DOHH2 (cell line): ENCODE measurements at regions not wholly inside any gene's neighbourhood (a gene's known extent, or its start where the extent isn't known, plus 50 kb on each side); places are given as distances from the start of the nearest gene placed in this dataset.

ENCODE experiments used
- H3F3A ChIP-seq: fragments of 200-600 bp; sonication (generic), shearing (Covaris generic); 2 replicates; pipeline ENCODE4 v1.6.0; 2016; ENCODE audit warnings: antibody characterized with exemption, mild to moderate bottlenecking; ENCODE audit not compliant: control insufficient read depth, insufficient read depth
- H3K27ac ChIP-seq: fragments of 200-600 bp; sonication (generic); 2 replicates; pipeline ENCODE4 v1.5.1; 2014; ENCODE audit warnings: low read depth, mild to moderate bottlenecking, low read length, moderate library complexity
- H3K27me3 ChIP-seq: fragments of 200-600 bp; sonication (generic); 2 replicates; pipeline ENCODE4 v1.6.1; 2014; ENCODE audit warnings: mild to moderate bottlenecking, low read length, mixed read lengths; ENCODE audit not compliant: control insufficient read depth
- H3K36me3 ChIP-seq: fragments of 200-600 bp; sonication (generic); 2 replicates; pipeline ENCODE4 v1.6.1; 2014; ENCODE audit warnings: mild to moderate bottlenecking, low read length, moderate library complexity, mixed read lengths; ENCODE audit not compliant: control insufficient read depth
- H3K4me1 ChIP-seq: fragments of 200-600 bp; sonication (generic); 2 replicates; pipeline ENCODE4 v1.6.1; 2014; ENCODE audit warnings: mild to moderate bottlenecking, low read length, mixed read lengths; ENCODE audit not compliant: control insufficient read depth
- H3K4me2 ChIP-seq: fragments of 200-600 bp; sonication (generic); 2 replicates; pipeline ENCODE4 v1.6.0; 2014; ENCODE audit warnings: mild to moderate bottlenecking, low read length, moderate library complexity
- H3K4me3 ChIP-seq: fragments of 200-600 bp; sonication (generic); 2 replicates; pipeline ENCODE4 v1.5.1; 2014; ENCODE audit warnings: mild to moderate bottlenecking, low read length, mixed read lengths
- H3K79me2 ChIP-seq: fragments of 200-600 bp; sonication (generic); 2 replicates; pipeline ENCODE4 v1.6.1; 2014; ENCODE audit warnings: mild to moderate bottlenecking, low read length, mixed read lengths; ENCODE audit not compliant: control insufficient read depth
- H3K9me2 ChIP-seq: fragments of 200-600 bp; sonication (generic); replicated peaks from 2 replicates; pipeline ENCODE4 v1.6.1; 2014; ENCODE audit warnings: mild to moderate bottlenecking, low read length, mixed read lengths; ENCODE audit not compliant: control insufficient read depth
- H3K9me3 ChIP-seq: fragments of 200-600 bp; sonication (generic); 2 replicates; pipeline ENCODE4 v1.6.1; 2014; ENCODE audit warnings: antibody characterized with exemption, low read length, mixed read lengths; ENCODE audit not compliant: control insufficient read depth, insufficient read depth
- H4K20me1 ChIP-seq: fragments of 200-600 bp; sonication (generic); 2 replicates; pipeline ENCODE4 v1.6.0; 2014; ENCODE audit warnings: low read depth, mild to moderate bottlenecking, antibody characterized with exemption, low read length, moderate library complexity; ENCODE audit not compliant: control insufficient read depth, insufficient read depth
- EZH2phosphoT487 ChIP-seq: fragments of 200-600 bp; sonication (generic); IDR thresholded peaks from 2 replicates; pipeline ENCODE4 v1.6.1; 2017; ENCODE audit warnings: borderline replicate concordance, mild to moderate bottlenecking, antibody characterized with exemption, low read length, moderate library complexity, mixed read lengths
- TF ChIP-seq, protein P1 (sequence below): fragments of 200-600 bp; sonication (generic); IDR thresholded peaks from one replicate; pipeline ENCODE4 v1.5.1; 2014; ENCODE audit warnings: antibody characterized with exemption, mild to moderate bottlenecking, low read depth, low read length; ENCODE audit not compliant: poor library complexity, severe bottlenecking

DNA sequence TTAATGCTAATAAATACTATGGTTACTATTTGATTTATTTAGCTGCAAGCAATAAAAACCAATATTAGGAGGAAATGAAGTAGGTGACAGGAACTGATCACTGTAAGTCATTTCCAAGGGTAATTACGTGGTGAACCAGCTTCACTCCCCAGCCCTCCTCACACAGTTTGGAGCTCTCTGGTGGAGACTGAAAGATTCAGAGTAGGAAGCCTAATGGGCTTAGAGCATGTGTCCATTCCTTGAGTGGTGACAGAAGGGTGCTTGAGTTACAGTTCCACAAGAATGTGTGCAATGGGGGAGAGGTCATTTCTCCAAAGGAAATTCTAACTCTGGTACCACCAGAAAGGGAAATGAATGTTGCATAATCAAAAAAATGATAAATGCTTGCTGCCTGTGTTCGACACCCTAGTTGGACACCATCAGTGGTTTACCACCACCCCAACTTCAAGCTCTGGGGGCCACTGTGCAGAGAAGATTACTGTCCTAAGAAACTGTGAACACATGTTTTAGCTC is 285.1 kb upstream of the MMADHC start:
- no peak overlapping the region for H3K4me2 ChIP-seq
- TF ChIP-seq, protein P1, sequence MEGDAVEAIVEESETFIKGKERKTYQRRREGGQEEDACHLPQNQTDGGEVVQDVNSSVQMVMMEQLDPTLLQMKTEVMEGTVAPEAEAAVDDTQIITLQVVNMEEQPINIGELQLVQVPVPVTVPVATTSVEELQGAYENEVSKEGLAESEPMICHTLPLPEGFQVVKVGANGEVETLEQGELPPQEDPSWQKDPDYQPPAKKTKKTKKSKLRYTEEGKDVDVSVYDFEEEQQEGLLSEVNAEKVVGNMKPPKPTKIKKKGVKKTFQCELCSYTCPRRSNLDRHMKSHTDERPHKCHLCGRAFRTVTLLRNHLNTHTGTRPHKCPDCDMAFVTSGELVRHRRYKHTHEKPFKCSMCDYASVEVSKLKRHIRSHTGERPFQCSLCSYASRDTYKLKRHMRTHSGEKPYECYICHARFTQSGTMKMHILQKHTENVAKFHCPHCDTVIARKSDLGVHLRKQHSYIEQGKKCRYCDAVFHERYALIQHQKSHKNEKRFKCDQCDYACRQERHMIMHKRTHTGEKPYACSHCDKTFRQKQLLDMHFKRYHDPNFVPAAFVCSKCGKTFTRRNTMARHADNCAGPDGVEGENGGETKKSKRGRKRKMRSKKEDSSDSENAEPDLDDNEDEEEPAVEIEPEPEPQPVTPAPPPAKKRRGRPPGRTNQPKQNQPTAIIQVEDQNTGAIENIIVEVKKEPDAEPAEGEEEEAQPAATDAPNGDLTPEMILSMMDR, result no peak
- TF ChIP-seq EZH2phosphoT487, result no peak
- no peaks in the 10 kb centered on the region for H3K27me3 ChIP-seq
- H3K9me3 ChIP-seq, result peaks cover 3% of the 10 kb centered on the region; the same call in 1 of the 2 replicates
- H3K36me3 ChIP-seq, result no peaks in the 10 kb centered on the region
- no peak overlapping the region for H3K4me3 ChIP-seq
- no peaks in the 10 kb centered on the region for H3K79me2 ChIP-seq
- H3F3A ChIP-seq, result no peaks in the 10 kb centered on the region
- no peaks in the 10 kb centered on the region for H4K20me1 ChIP-seq
- no peaks in the 10 kb centered on the region for H3K4me1 ChIP-seq
- no peaks in the 10 kb centered on the region; the same call in 1 of the 2 replicates for H3K9me2 ChIP-seq
- H3K27ac ChIP-seq, result no peak overlapping the region

DNA sequence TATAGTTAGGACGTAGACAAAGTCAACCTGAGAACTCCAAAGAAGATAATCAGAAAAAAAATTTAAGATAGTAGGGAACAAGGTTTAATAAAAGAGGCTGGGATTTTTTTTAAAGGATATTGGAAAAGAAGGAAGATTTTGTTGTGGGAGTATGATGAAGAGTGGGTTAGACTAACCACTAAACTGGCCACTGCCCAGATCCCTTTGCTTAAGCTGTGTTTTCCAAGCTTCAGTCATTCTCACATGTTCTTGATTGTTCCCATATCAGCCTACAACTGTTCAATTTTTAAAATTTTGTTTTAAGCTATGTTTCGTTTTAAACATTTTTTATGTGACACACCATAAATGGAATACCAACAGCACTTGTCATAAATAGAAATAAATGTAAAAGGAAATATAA is 284.5 kb upstream of the MMADHC start:
- Histone ChIP-seq H3K4me2 (no peak overlapping the region), H3K36me3 (no peaks in the 10 kb centered on the region), H3K9me2 (no peaks in the 10 kb centered on the region; the same call in 1 of the 2 replicates), H3K27ac (no peak overlapping the region), H3K4me3 (no peak overlapping the region), H4K20me1 (no peaks in the 10 kb centered on the region), H3F3A (no peaks in the 10 kb centered on the region), H3K4me1 (no peaks in the 10 kb centered on the region), H3K27me3 (no peaks in the 10 kb centered on the region), H3K9me3 (peaks cover 3% of the 10 kb centered on the region; the same call in 1 of the 2 replicates), H3K79me2 (no peaks in the 10 kb centered on the region)
- TF ChIP-seq, protein P1, result no peak
- TF ChIP-seq EZH2phosphoT487, result no peak

GRCh38 chr2:149871091-149871885 is 283.7 kb upstream of the MMADHC start:
- Histone ChIP-seq H3K9me2 (no peaks in the 10 kb centered on the region; the same call in 1 of the 2 replicates), H3K4me1 (no peaks in the 10 kb centered on the region), H4K20me1 (no peaks in the 10 kb centered on the region), H3K36me3 (no peaks in the 10 kb centered on the region), H3K27ac (no peak overlapping the region), H3K9me3 (peaks cover 3% of the 10 kb centered on the region; the same call in 1 of the 2 replicates), H3K79me2 (no peaks in the 10 kb centered on the region), H3F3A (no peaks in the 10 kb centered on the region), H3K4me2 (no peak overlapping the region), H3K27me3 (no peaks in the 10 kb centered on the region), H3K4me3 (no peak overlapping the region)
- no peak for TF ChIP-seq EZH2phosphoT487
- TF ChIP-seq, protein P1, result no peak
